H1 (cell line): ENCODE measurements at regions not wholly inside any gene's neighbourhood (a gene's known extent, or its start where the extent isn't known, plus 50 kb on each side); places are given as distances from the start of the nearest gene placed in this dataset.
"Not testable (repeated sequence)": the region's sequence is repeated elsewhere in the genome, so short reads cannot be mapped to it uniquely, and the experiment has no call there.

Experiments
- CTCF ChIA-PET: fragments of 300-600 bp; sonication (Branson Sonifier 250); formaldehyde crosslinking; loops from one replicate; lab custom pipeline; 2021; ENCODE audit not compliant: partially characterized antibody; lab: Charles Lee
- POLR2A ChIA-PET: fragments of 300-600 bp; sonication (Branson Sonifier 250); formaldehyde crosslinking; loops from one replicate; lab custom pipeline; 2021; ENCODE audit warnings: inconsistent platforms; ENCODE audit not compliant: partially characterized antibody; lab: Charles Lee
- DNase-seq, 2 experiments: peaks; one replicate each; pipeline versions ENCODE4 v3.0.0 to v3.0.0-alpha.2; 2010 to 2022; ENCODE audit warnings: low spot score in 2 of 2, low read depth in 1 of 2, mixed read lengths in 1 of 2
- FAIRE-seq: peaks from 2 replicates; lab custom pipeline; 2011; peaks lifted over from hg19 to GRCh38; lab: Jason Lieb, UNC
- H2AFZ ChIP-seq: 2 replicates; pipeline ENCODE4 v1.8.1; 2012; ENCODE audit warnings: low read length, inconsistent platforms
- H2AK5ac ChIP-seq: 2 replicates; pipeline ENCODE4 v1.6.1; 2013; ENCODE audit warnings: low read depth, low read length
- H2BK120ac ChIP-seq: replicated peaks from 2 replicates; pipeline ENCODE3; 2013; ENCODE audit warnings: low read depth, low read length, inconsistent platforms
- H2BK12ac ChIP-seq: 2 replicates; pipeline ENCODE4 v1.6.1; 2013; ENCODE audit warnings: low read depth, low read length
- H2BK15ac ChIP-seq: 2 replicates; pipeline ENCODE4 v1.6.1; 2013; ENCODE audit warnings: low read length
- H2BK20ac ChIP-seq: 2 replicates; pipeline ENCODE4 v1.6.1; 2013; ENCODE audit warnings: low read length
- H2BK5ac ChIP-seq: 2 replicates; pipeline ENCODE4 v1.6.1; 2013; ENCODE audit warnings: low read depth, low read length
- H3K14ac ChIP-seq: 2 replicates; pipeline ENCODE4 v1.6.1; 2013; ENCODE audit warnings: inconsistent platforms; ENCODE audit not compliant: insufficient read length
- H3K18ac ChIP-seq: 2 replicates; pipeline ENCODE4 v1.6.1; 2013; ENCODE audit warnings: low read length; ENCODE audit errors: extremely low read depth
- H3K23ac ChIP-seq: 2 replicates; pipeline ENCODE4 v1.6.1; 2013; ENCODE audit warnings: inconsistent platforms; ENCODE audit not compliant: insufficient read length
- H3K23me2 ChIP-seq: 2 replicates; pipeline ENCODE4 v1.6.1; 2013; ENCODE audit warnings: low read depth, low read length
- H3K27ac ChIP-seq: 2 replicates; pipeline ENCODE4 v1.6.1; 2011; ENCODE audit warnings: low read depth, low read length, inconsistent platforms
- H3K27me3 ChIP-seq, 4 experiments: replicated peaks in 1 of 4; 1 replicate in 1 of 4; 2 replicates in 3 of 4; pipeline versions ENCODE4 v1.6.1 to v1.8.1; 2011 to 2013; ENCODE audit warnings: low read length in 3 of 4, mild to moderate bottlenecking in 3 of 4, inconsistent platforms in 2 of 4, mixed read lengths in 2 of 4, moderate library complexity in 1 of 4; ENCODE audit not compliant: control insufficient read depth in 3 of 4, insufficient read depth in 3 of 4; ENCODE audit errors: extremely low read depth in 1 of 4
- H3K36me3 ChIP-seq, 4 experiments: 2 replicates each; pipeline versions ENCODE4 v1.6.1 to v1.8.1; 2011 to 2013; ENCODE audit warnings: mild to moderate bottlenecking in 4 of 4, low read length in 3 of 4, moderate library complexity in 2 of 4, control low read depth in 1 of 4, inconsistent platforms in 1 of 4; ENCODE audit not compliant: insufficient read depth in 4 of 4, control insufficient read depth in 2 of 4
- H3K4ac ChIP-seq: replicated peaks from 2 replicates; pipeline ENCODE3; 2013; ENCODE audit warnings: low read length, low read depth, mixed read lengths, inconsistent platforms; ENCODE audit not compliant: insufficient read length
- H3K4me1 ChIP-seq, 4 experiments: replicated peaks in 1 of 4; 1 replicate in 1 of 4; 2 replicates in 3 of 4; pipeline versions ENCODE4 v1.6.1 to v1.8.1; 2011 to 2013; ENCODE audit warnings: low read length in 3 of 4, inconsistent platforms in 2 of 4, mixed read lengths in 1 of 4; ENCODE audit not compliant: insufficient read depth in 4 of 4, control insufficient read depth in 3 of 4
- H3K4me2 ChIP-seq, 2 experiments: 2 replicates each; pipeline versions ENCODE4 v1.6.1 to v1.8.1; 2011 to 2013; ENCODE audit warnings: low read depth in 2 of 2, low read length in 2 of 2, control low read depth in 1 of 2, inconsistent platforms in 1 of 2, mild to moderate bottlenecking in 1 of 2; ENCODE audit not compliant: insufficient read depth in 1 of 2
- H3K4me3 ChIP-seq, 4 experiments: fragments of 200-600, 300-600 bp in 1 of 4; sonication (generic), shearing (Covaris generic), sonication (Bioruptor Twin) in 1 of 4; 2 replicates each; pipeline versions ENCODE4 v1.5.1 to v1.8.1; 2011 to 2016; ENCODE audit warnings: low read length in 4 of 4, low read depth in 3 of 4, control low read depth in 2 of 4, inconsistent platforms in 2 of 4, mild to moderate bottlenecking in 2 of 4, mixed read lengths in 1 of 4, moderate library complexity in 1 of 4; ENCODE audit not compliant: insufficient read depth in 2 of 4; ENCODE audit errors: extremely low read depth in 1 of 4
- H3K56ac ChIP-seq: replicated peaks from 2 replicates; pipeline ENCODE3; 2013; ENCODE audit warnings: low read depth, mild to moderate bottlenecking, mixed read lengths, low read length, inconsistent platforms; ENCODE audit not compliant: insufficient read length
- H3K79me1 ChIP-seq: 2 replicates; pipeline ENCODE4 v1.6.1; 2013; ENCODE audit warnings: low read depth, low read length, control low read depth
- H3K79me2 ChIP-seq, 2 experiments: 2 replicates each; pipeline versions ENCODE4 v1.6.1 to v1.8.1; 2012 to 2013; ENCODE audit warnings: low read length in 2 of 2, mild to moderate bottlenecking in 2 of 2, inconsistent platforms in 1 of 2; ENCODE audit not compliant: insufficient read depth in 2 of 2, control insufficient read depth in 1 of 2
- H3K9ac ChIP-seq, 4 experiments: replicated peaks in 1 of 4; 1 replicate in 1 of 4; 2 replicates in 3 of 4; pipeline versions ENCODE4 v1.6.1 to v1.8.1; 2011 to 2013; ENCODE audit warnings: low read depth in 3 of 4, low read length in 3 of 4, control low read depth in 2 of 4, mild to moderate bottlenecking in 2 of 4, moderate library complexity in 2 of 4, inconsistent platforms in 1 of 4; ENCODE audit errors: extremely low read depth in 1 of 4
- H3K9me3 ChIP-seq, 2 experiments: 2 replicates each; pipeline versions ENCODE4 v1.6.1 to v1.8.1; 2012 to 2013; ENCODE audit warnings: mild to moderate bottlenecking in 2 of 2, moderate library complexity in 2 of 2, control low read depth in 1 of 2, inconsistent platforms in 1 of 2, low read depth in 1 of 2, low read length in 1 of 2, mixed read lengths in 1 of 2; ENCODE audit not compliant: insufficient read depth in 2 of 2
- H4K20me1 ChIP-seq, 2 experiments: replicated peaks in 1 of 2; 2 replicates each; pipeline versions ENCODE3 to v1.8.1; 2011 to 2013; ENCODE audit warnings: inconsistent platforms in 2 of 2, low read length in 2 of 2, mild to moderate bottlenecking in 1 of 2; ENCODE audit not compliant: insufficient read depth in 2 of 2, control insufficient read depth in 1 of 2
- H4K5ac ChIP-seq: 2 replicates; pipeline ENCODE4 v1.6.1; 2013; ENCODE audit warnings: low read length, low read depth, mixed read lengths, inconsistent platforms; ENCODE audit not compliant: insufficient read length
- H4K8ac ChIP-seq: 2 replicates; pipeline ENCODE4 v1.8.0; 2013; ENCODE audit warnings: mild to moderate bottlenecking, moderate library complexity, low read length, inconsistent platforms; ENCODE audit not compliant: insufficient read depth; ENCODE audit errors: extremely low read depth
- H4K91ac ChIP-seq: replicated peaks from 2 replicates; pipeline ENCODE3; 2013; ENCODE audit warnings: low read length, mixed read lengths, inconsistent platforms; ENCODE audit not compliant: insufficient read length
- CTCF ChIP-seq, 3 experiments: IDR thresholded peaks; 1 replicate in 2 of 3; 2 replicates in 1 of 3; pipeline versions ENCODE4 v1.5.1 to v1.6.1; 2011; ENCODE audit warnings: low read length in 3 of 3, mild to moderate bottlenecking in 3 of 3, inconsistent platforms in 2 of 3, low read depth in 1 of 3, moderate library complexity in 1 of 3; ENCODE audit not compliant: insufficient read depth in 1 of 3; ENCODE audit errors: control extremely low read depth in 1 of 3
- RAD21 ChIP-seq, 2 experiments: IDR thresholded peaks in 1 of 2; conservative IDR thresholded peaks in 1 of 2; 2 replicates each; pipeline ENCODE4 v1.6.1; 2011; ENCODE audit warnings: low read depth in 2 of 2, low read length in 2 of 2, improper control_type of control experiment in 1 of 2, inconsistent platforms in 1 of 2, mild to moderate bottlenecking in 1 of 2, moderate library complexity in 1 of 2
- WGBS, 2 experiments: shearing (Covaris generic) in 1 of 2; methylation state at CpG; one replicate each; pipeline versions ENCODE4 v1.1.6 to v1.1.7; 2013 to 2015; ENCODE audit warnings: low lambda C conversion rate in 2 of 2, mixed read lengths in 2 of 2, inconsistent platforms in 1 of 2, low coverage in 1 of 2, missing lambda C conversion rate in 1 of 2; ENCODE audit not compliant: insufficient replicate concordance in 2 of 2, insufficient coverage in 1 of 2, insufficient read length in 1 of 2; ENCODE audit errors: extremely low coverage in 1 of 2, missing lambda C conversion rate in 1 of 2; 5-methylcytosine and 5-hydroxymethylcytosine counted together

- POLR2A ChIA-PET, H3K27me3 ChIP-seq, H3K4me2 ChIP-seq, H4K20me1 ChIP-seq, H2AK5ac ChIP-seq, H2BK20ac ChIP-seq, H3K18ac ChIP-seq, H3K9me3 ChIP-seq, H3K79me1 ChIP-seq, H3K36me3 ChIP-seq, H4K8ac ChIP-seq, H3K4ac ChIP-seq, H3K4me1 ChIP-seq, H2BK15ac ChIP-seq, H3K27ac ChIP-seq, H3K4me3 ChIP-seq, H3K23ac ChIP-seq, H3K56ac ChIP-seq, H3K79me2 ChIP-seq, H3K14ac ChIP-seq, H3K9ac ChIP-seq, H2BK5ac ChIP-seq, H3K23me2 ChIP-seq, FAIRE-seq, H4K91ac ChIP-seq, H2BK120ac ChIP-seq, H4K5ac ChIP-seq: not testable (repeated sequence)
- 85% methylated on average over 4 of the region's 4 CpGs; no CpG with 5 or more reads in 1 of the 2 experiments for WGBS, 2 experiments
- TF ChIP-seq CTCF (IDR thresholded peaks at IDR 0.05; ENCODE audit: control extremely low read depth in 1 of 3, insufficient read depth in 1 of 3, low read depth in 1 of 3, low read length in 3 of 3) (peak in 1 of 3 experiments; percentile 27; a peak in 1 of 4 replicates), RAD21 (IDR thresholded peaks at IDR 0.05 in 1 of 2, conservative IDR thresholded peaks at IDR 0.05 in 1 of 2; ENCODE audit: low read depth in 2 of 2, low read length in 2 of 2) (peak; percentile 15 to 21; a peak in 2 of 4 replicates)
- peak overlapping the region; percentile 97 for H2AFZ ChIP-seq
- H2BK12ac ChIP-seq, result 0 out of 2 replicates have a peak overlapping the region, but pooled peaks have one; percentile 2
- CTCF ChIA-PET, result interaction anchor here (1.0 to 1.5 kb wide), 3 partner anchors 19 to 709 kb away, joined by 3 read pairs; no protein-coding TSS in a partner anchor
- DNase-seq, result peak in 1 of 2 experiments; percentile 46
Measured at GRCh38 chr5:162964144-162964543, 473.3 kb upstream of the CCNG1 start.
